Body of pancreas (tissue), 4 donors: ENCODE measurements at regions not wholly inside any gene's neighbourhood (a gene's known extent, or its start where the extent isn't known, plus 50 kb on each side); places are given as distances from the start of the nearest gene placed in this dataset.

Experiments
- ATAC-seq: fragments of 150-250 bp; one replicate; pipeline ENCODE4 v1.9.1; 2016
- DNase-seq, 4 donors: peaks; one replicate each; pipeline ENCODE4 v3.0.0-alpha.2; 2019
- H3K27ac ChIP-seq, 4 donors: fragments of 200-600 bp; sonication (generic); 1 replicate in 3 of 4; 2 replicates in 1 of 4; pipeline versions ENCODE4 v1.5.1 to v1.6.1; 2016 to 2019; ENCODE audit warnings: mild to moderate bottlenecking in 1 of 4, mixed read lengths in 1 of 4, moderate library complexity in 1 of 4
- H3K27me3 ChIP-seq, 2 donors: fragments of 200-600 bp; sonication (generic); one replicate each; pipeline ENCODE4 v1.6.0; 2016; ENCODE audit warnings: mild to moderate bottlenecking in 1 of 2
- H3K36me3 ChIP-seq, 2 donors: fragments of 200-600 bp; sonication (generic); replicated peaks in 1 of 2; 2 replicates each; pipeline ENCODE4 v1.5.1; 2016; ENCODE audit warnings: low read depth in 2 of 2; ENCODE audit not compliant: insufficient read depth in 1 of 2
- H3K4me1 ChIP-seq: fragments of 200-600 bp; sonication (generic); one replicate; pipeline ENCODE4 v1.6.0; 2016
- H3K4me3 ChIP-seq, 2 donors: fragments of 200-600 bp; sonication (generic); 1 replicate in 1 of 2; 2 replicates in 1 of 2; pipeline ENCODE4 v1.5.1; 2016 to 2019
- H3K9me3 ChIP-seq, 3 donors: fragments of 200-600 bp; sonication (generic); 1 replicate in 2 of 3; 2 replicates in 1 of 3; pipeline ENCODE4 v1.5.1; 2016
- POLR2A ChIP-seq, 3 donors: fragments of 450-650 bp; IDR thresholded peaks; one replicate each; pipeline ENCODE4 v1.6.1; 2016; ENCODE audit warnings: antibody characterized with exemption in 3 of 3, mild to moderate bottlenecking in 2 of 3
- WGBS, 2 donors: methylation state at CpG; one replicate each; pipeline ENCODE4 v1.1.5; 2017; 5-methylcytosine and 5-hydroxymethylcytosine counted together
- intact Hi-C: fragments of 100-400 bp; cut with DNase I; formaldehyde crosslinking; loops from one replicate; pipeline ENCODE4 v1.15.1; 2023
- TF ChIP-seq, protein P1 (sequence below), 7 experiments: fragments of 450-650 bp in 4 of 7; fragments of 200-600 bp in 3 of 7; sonication (generic) in 3 of 7; IDR thresholded peaks; one replicate each; pipeline ENCODE4 v1.5.1; 2016 to 2019; ENCODE audit warnings: antibody characterized with exemption in 7 of 7

GRCh38 chr5:38636626-38637025 lies 80.2 kb upstream of the LIFR start:
- DNase-seq (peak; percentile 76 to 89 (median 84)), ATAC-seq (peak; percentile 85)
- WGBS, 2 donors, result 8 to 15% methylated on average over 4 of the region's 4 CpGs
- intact Hi-C loops, result no loop called here
- no peaks in the 10 kb centered on the region for H3K9me3 ChIP-seq
- peak overlapping the region in 3 of 4 donors; percentile 14 to 65 (median 63) for H3K27ac ChIP-seq
- H3K4me1 ChIP-seq, result peaks cover 71% of the 10 kb centered on the region
- no peak overlapping the region for H3K4me3 ChIP-seq
- no peaks in the 10 kb centered on the region for H3K27me3 ChIP-seq
- H3K36me3 ChIP-seq, result no peaks in the 10 kb centered on the region
- TF ChIP-seq, protein P1, sequence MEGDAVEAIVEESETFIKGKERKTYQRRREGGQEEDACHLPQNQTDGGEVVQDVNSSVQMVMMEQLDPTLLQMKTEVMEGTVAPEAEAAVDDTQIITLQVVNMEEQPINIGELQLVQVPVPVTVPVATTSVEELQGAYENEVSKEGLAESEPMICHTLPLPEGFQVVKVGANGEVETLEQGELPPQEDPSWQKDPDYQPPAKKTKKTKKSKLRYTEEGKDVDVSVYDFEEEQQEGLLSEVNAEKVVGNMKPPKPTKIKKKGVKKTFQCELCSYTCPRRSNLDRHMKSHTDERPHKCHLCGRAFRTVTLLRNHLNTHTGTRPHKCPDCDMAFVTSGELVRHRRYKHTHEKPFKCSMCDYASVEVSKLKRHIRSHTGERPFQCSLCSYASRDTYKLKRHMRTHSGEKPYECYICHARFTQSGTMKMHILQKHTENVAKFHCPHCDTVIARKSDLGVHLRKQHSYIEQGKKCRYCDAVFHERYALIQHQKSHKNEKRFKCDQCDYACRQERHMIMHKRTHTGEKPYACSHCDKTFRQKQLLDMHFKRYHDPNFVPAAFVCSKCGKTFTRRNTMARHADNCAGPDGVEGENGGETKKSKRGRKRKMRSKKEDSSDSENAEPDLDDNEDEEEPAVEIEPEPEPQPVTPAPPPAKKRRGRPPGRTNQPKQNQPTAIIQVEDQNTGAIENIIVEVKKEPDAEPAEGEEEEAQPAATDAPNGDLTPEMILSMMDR (IDR thresholded peaks at IDR 0.05), result peak in 2 of 7 experiments; percentile 5
- peak in 2 of 3 donors; percentile 14 to 30 for TF ChIP-seq POLR2A (IDR thresholded peaks at IDR 0.05)

DNA sequence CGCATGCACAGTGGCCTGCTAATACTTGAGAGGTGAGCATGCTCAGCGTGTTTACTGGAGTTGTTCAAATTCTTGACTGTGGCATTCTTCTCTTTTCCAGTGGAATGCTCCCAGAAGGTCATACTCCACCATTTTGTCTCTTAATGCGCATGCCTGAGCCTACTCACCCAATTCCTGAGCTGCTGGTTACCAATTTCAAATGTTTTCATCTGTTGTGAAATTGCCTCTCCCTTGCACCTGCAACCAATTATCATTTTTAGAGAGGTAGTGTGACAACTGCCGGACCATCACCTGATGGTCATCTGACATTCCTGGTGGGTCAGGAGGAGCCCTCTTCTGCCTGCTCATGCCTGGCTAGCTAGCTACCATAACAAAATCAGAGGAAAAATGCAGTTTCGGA lies 82.2 kb upstream of the LIFR start:
- no peak overlapping the region for H3K4me3 ChIP-seq
- H3K4me1 ChIP-seq, result peaks cover 78% of the 10 kb centered on the region
- peak overlapping the region in 1 of 4 donors; percentile 46 for H3K27ac ChIP-seq
- no peaks in the 10 kb centered on the region for H3K9me3 ChIP-seq
- TF ChIP-seq, protein P1 (IDR thresholded peaks at IDR 0.05), result no peak
- no peak for TF ChIP-seq POLR2A (IDR thresholded peaks at IDR 0.05)
- 78 to 80% methylated on average over 5 of the region's 5 CpGs for WGBS, 2 donors
- no peaks in the 10 kb centered on the region for H3K27me3 ChIP-seq
- DNase-seq, result no peak
- intact Hi-C loops, result no loop called here
- ATAC-seq, result no peak
- no peaks in the 10 kb centered on the region for H3K36me3 ChIP-seq

- peak; percentile 58 to 76 (median 66) for DNase-seq
- WGBS, 2 donors, result 8 to 14% methylated on average over 6 of the region's 6 CpGs
- peak in 1 of 3 donors; percentile 11 for TF ChIP-seq POLR2A (IDR thresholded peaks at IDR 0.05)
- TF ChIP-seq, protein P1 (IDR thresholded peaks at IDR 0.05), result no peak
- peak; percentile 83 for ATAC-seq
- intact Hi-C loops, result no loop called here
- no peaks in the 10 kb centered on the region for H3K9me3 ChIP-seq
- no peaks in the 10 kb centered on the region for H3K27me3 ChIP-seq
- H3K4me3 ChIP-seq, result no peak overlapping the region
- peak overlapping the region; percentile 3 to 67 (median 30) for H3K27ac ChIP-seq
- H3K4me1 ChIP-seq, result peaks cover 72% of the 10 kb centered on the region
- H3K36me3 ChIP-seq, result no peaks in the 10 kb centered on the region
Observed at GRCh38 chr5:38639377-38640358, 83.2 kb upstream of the LIFR start.

GRCh38 chr5:38641003-38641402 lies 84.6 kb upstream of the LIFR start:
- ATAC-seq (no peak), DNase-seq (no peak)
- intact Hi-C loops, result no loop called here
- 90 to 95% methylated on average over 3 of the region's 3 CpGs for WGBS, 2 donors
- Histone ChIP-seq H3K27ac (no peak overlapping the region), H3K36me3 (no peaks in the 10 kb centered on the region), H3K9me3 (no peaks in the 10 kb centered on the region), H3K4me1 (peaks cover 59% of the 10 kb centered on the region), H3K4me3 (no peak overlapping the region), H3K27me3 (no peaks in the 10 kb centered on the region)
- TF ChIP-seq, protein P1 (IDR thresholded peaks at IDR 0.05), result no peak
- TF ChIP-seq POLR2A (IDR thresholded peaks at IDR 0.05), result no peak
